CD8-positive, alpha-beta memory T cell (primary cell): ENCODE measurements at regions not wholly inside any gene's neighbourhood (a gene's known extent, or its start where the extent isn't known, plus 50 kb on each side); places are given as distances from the start of the nearest gene placed in this dataset.

ENCODE experiments used
- CTCF ChIA-PET: fragments of 350-600 bp; sonication (Branson Sonifier 250); formaldehyde crosslinking; loops from one replicate; lab custom pipeline; 2021; ENCODE audit warnings: antibody characterized with exemption; lab: Charles Lee
- POLR2A ChIA-PET: fragments of 350-600 bp; sonication (Branson Sonifier 250); formaldehyde crosslinking; loops from one replicate; lab custom pipeline; 2021; ENCODE audit warnings: antibody characterized with exemption; lab: Charles Lee
- DNase-seq, 5 donors: peaks; one replicate each; pipeline versions ENCODE4 v3.0.0 to v3.0.0-alpha.2; 2020 to 2022; ENCODE audit warnings: mixed read lengths in 1 of 5
- H3K27ac ChIP-seq: one replicate; pipeline ENCODE4 v1.7.0; 2013; ENCODE audit warnings: low read depth, mild to moderate bottlenecking, low read length, moderate library complexity
- H3K27me3 ChIP-seq: 2 replicates; pipeline ENCODE4 v1.7.0; 2013; ENCODE audit warnings: low read length, mild to moderate bottlenecking; ENCODE audit not compliant: insufficient read depth, poor library complexity, severe bottlenecking
- H3K36me3 ChIP-seq: 2 replicates; pipeline ENCODE4 v1.7.0; 2013; ENCODE audit warnings: mild to moderate bottlenecking, low read length, moderate library complexity; ENCODE audit not compliant: insufficient read depth
- H3K4me1 ChIP-seq: 2 replicates; pipeline ENCODE4 v1.7.0; 2013; ENCODE audit warnings: mild to moderate bottlenecking, low read length, moderate library complexity; ENCODE audit not compliant: insufficient read depth
- H3K4me3 ChIP-seq: 2 replicates; pipeline ENCODE4 v1.7.0; 2013; ENCODE audit warnings: mild to moderate bottlenecking, low read length
- H3K9me3 ChIP-seq: 2 replicates; pipeline ENCODE4 v1.7.0; 2013; ENCODE audit warnings: mild to moderate bottlenecking, low read length
- H3K27ac Mint-ChIP-seq, 8 donors: one replicate each; pipeline ENCODE4 v1.8.0; 2020 to 2021; ENCODE audit warnings: mixed read lengths in 8 of 8, mild to moderate bottlenecking in 6 of 8, inconsistent platforms in 3 of 8, moderate library complexity in 3 of 8
- H3K27me3 Mint-ChIP-seq, 2 donors: one replicate each; pipeline ENCODE4 v1.8.0; 2020 to 2021; ENCODE audit warnings: mixed read lengths in 2 of 2, mild to moderate bottlenecking in 1 of 2, moderate library complexity in 1 of 2
- H3K36me3 Mint-ChIP-seq, 3 donors: one replicate each; pipeline ENCODE4 v1.8.0; 2020 to 2021; ENCODE audit warnings: mixed read lengths in 3 of 3, inconsistent platforms in 1 of 3, mild to moderate bottlenecking in 1 of 3
- H3K4me1 Mint-ChIP-seq, 3 donors: one replicate each; pipeline ENCODE4 v1.8.0; 2020 to 2021; ENCODE audit warnings: mixed read lengths in 3 of 3, inconsistent platforms in 1 of 3, mild to moderate bottlenecking in 1 of 3
- H3K4me3 Mint-ChIP-seq, 7 donors: one replicate each; pipeline ENCODE4 v1.8.0; 2020 to 2021; ENCODE audit warnings: mixed read lengths in 7 of 7, mild to moderate bottlenecking in 6 of 7, moderate library complexity in 4 of 7, inconsistent platforms in 2 of 7
- H3K9me3 Mint-ChIP-seq, 5 donors: one replicate each; pipeline ENCODE4 v1.8.0; 2020 to 2022; ENCODE audit warnings: mixed read lengths in 5 of 5, mild to moderate bottlenecking in 3 of 5, moderate library complexity in 2 of 5, inconsistent platforms in 1 of 5

DNA sequence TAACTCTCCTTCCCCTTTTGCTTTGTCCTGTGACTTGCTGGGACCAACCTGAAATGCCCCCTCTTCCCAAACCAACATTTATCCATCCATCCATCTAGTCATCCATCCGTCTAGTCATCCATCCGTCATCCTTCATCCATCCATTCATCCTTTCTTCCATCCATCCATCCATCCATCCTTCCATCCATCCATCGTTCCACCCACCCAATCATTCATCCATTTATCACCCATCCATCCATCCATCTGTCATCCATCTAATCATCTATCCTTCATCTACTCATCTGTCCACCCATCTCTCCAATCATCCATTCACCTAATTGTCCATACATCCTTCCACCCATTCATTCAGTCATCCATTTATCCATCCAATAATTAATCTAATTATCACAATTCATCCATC is 92.7 kb downstream of the EDN3 start:
- peaks cover 17 to 21% of the 10 kb centered on the region in 2 donors for H3K27me3 Mint-ChIP-seq
- no peak overlapping the region for H3K4me3 Mint-ChIP-seq
- Histone ChIP-seq H3K36me3 (no peaks in the 10 kb centered on the region), H3K9me3 (no peaks in the 10 kb centered on the region), H3K4me3 (no peak overlapping the region), H3K4me1 (no peaks in the 10 kb centered on the region), H3K27me3 (no peaks in the 10 kb centered on the region), H3K27ac (no peak overlapping the region)
- no peaks in the 10 kb centered on the region for H3K9me3 Mint-ChIP-seq
- CTCF ChIA-PET, result no interaction called here
- DNase-seq, result no peak
- H3K36me3 Mint-ChIP-seq, result no peaks in the 10 kb centered on the region
- POLR2A ChIA-PET, result no interaction called here
- no peaks in the 10 kb centered on the region for H3K4me1 Mint-ChIP-seq
- no peak overlapping the region for H3K27ac Mint-ChIP-seq

DNA sequence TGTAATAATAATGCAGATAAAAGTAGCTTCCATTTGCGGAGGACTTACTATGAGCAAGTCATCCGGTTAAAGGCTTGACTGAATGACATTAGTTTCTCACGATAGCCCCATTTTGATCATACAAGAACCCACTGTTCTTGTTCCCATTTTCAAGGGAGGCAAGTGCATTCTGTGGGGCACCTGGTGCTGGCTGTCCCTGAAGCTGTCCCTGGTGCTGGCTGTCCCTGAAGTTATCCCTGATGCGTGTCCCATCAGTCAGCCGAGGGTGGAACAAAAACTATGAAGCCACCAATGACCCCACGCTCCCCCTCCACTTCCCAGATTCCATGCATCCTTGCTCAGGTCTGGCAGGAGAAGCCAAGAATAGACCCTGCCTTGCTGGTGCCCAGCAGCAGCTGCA is 95.3 kb downstream of the EDN3 start:
- peaks cover 14 to 17% of the 10 kb centered on the region in 2 donors for H3K27me3 Mint-ChIP-seq
- Histone ChIP-seq H3K27me3 (no peaks in the 10 kb centered on the region), H3K27ac (no peak overlapping the region), H3K9me3 (no peaks in the 10 kb centered on the region), H3K4me3 (no peak overlapping the region), H3K36me3 (no peaks in the 10 kb centered on the region), H3K4me1 (peaks cover 8% of the 10 kb centered on the region)
- CTCF ChIA-PET, result interaction anchor here (0.9 to 2.1 kb wide), 3 partner anchors 8 to 532 kb away, joined by 3 to 8 read pairs (median 4); no protein-coding TSS in a partner anchor
- no peak overlapping the region for H3K27ac Mint-ChIP-seq
- H3K9me3 Mint-ChIP-seq, result no peaks in the 10 kb centered on the region
- H3K4me3 Mint-ChIP-seq, result no peak overlapping the region
- POLR2A ChIA-PET, result no interaction called here
- no peak for DNase-seq
- no peaks in the 10 kb centered on the region for H3K36me3 Mint-ChIP-seq
- no peaks in the 10 kb centered on the region for H3K4me1 Mint-ChIP-seq

DNA sequence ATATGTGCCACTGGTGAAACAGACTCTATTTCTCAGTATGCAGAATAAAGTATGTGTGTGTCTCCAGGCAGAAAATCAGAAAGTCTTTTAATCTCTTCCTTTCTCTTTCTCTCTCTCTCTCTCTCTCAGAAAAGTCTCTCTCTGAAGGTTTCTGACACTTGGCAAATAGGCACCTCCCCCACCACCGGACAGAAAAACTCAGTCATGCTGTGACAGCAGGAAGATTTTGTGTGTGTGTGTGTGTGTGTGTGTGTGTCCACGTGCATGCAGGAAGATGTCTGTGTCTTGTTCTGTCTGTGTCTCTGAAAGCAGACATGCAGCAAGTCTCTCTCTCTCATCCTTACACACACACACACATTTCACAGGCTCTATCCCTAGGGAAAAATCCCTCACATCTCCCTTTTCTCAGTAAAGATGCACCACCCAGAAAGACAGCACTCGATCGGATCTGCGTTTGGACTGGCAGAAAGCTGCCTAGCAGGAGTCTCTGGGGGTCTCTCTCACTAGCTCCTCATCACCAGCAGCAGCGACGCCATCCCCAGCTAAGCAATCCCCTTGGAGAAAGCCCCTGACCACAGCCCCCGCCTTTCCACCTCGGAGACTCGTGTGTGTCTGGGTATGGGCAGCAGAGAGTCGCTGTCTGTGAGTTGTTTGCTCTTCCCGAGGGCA is 98.3 kb downstream of the EDN3 start:
- H3K36me3 ChIP-seq, result no peaks in the 10 kb centered on the region
- ChIA-PET POLR2A (no interaction called here), CTCF (no interaction called here)
- H3K4me1 Mint-ChIP-seq, result no peaks in the 10 kb centered on the region
- H3K9me3 ChIP-seq, result no peaks in the 10 kb centered on the region
- peaks cover 8 to 16% of the 10 kb centered on the region in 2 donors for H3K27me3 Mint-ChIP-seq
- DNase-seq, result peak in 1 of 5 donors; percentile 23
- no peak overlapping the region for H3K27ac Mint-ChIP-seq
- no peaks in the 10 kb centered on the region for H3K9me3 Mint-ChIP-seq
- peaks cover 27% of the 10 kb centered on the region for H3K4me1 ChIP-seq
- no peak overlapping the region for H3K27ac ChIP-seq
- no peaks in the 10 kb centered on the region for H3K36me3 Mint-ChIP-seq
- no peak overlapping the region for H3K4me3 Mint-ChIP-seq
- H3K4me3 ChIP-seq, result no peak overlapping the region
- H3K27me3 ChIP-seq, result no peaks in the 10 kb centered on the region

DNA sequence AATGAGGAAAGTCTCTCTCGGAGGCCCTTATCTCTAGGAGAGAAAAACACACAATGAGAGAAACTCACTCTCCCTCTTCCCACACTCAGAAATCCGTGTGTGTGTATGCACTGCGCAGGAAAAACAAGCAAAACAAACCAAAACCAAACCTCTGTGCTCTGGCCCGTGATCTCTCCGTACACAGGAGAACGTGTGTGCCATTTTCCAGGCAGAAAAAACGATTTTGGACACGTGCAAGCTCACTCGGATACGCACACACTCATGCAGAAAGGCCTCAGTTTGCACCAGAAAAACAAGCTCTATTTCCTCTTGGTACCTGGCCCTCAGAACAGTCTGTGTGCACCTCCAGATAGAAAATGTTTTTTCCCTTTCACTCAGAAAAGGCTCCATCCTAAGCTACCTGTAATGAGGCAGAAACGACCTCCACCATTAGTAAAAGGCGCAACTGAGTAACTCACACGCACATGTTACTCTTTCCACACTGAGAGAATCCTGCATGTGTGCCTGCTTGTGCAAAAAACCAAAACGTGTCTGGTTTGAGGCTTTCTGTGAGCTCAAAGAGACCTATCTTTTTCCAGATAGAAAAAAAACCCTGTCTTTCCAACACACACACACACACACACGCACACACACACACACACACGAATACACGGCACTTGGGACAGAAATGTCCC is 99.2 kb downstream of the EDN3 start:
- ChIA-PET CTCF (no interaction called here), POLR2A (no interaction called here)
- Mint-ChIP-seq H3K27me3 (peaks cover 12 to 16% of the 10 kb centered on the region in 2 donors), H3K27ac (no peak overlapping the region), H3K4me1 (peaks cover 4 to 5% (median 4%) of the 10 kb centered on the region in 3 donors), H3K4me3 (no peak overlapping the region), H3K36me3 (no peaks in the 10 kb centered on the region), H3K9me3 (no peaks in the 10 kb centered on the region)
- H3K4me3 ChIP-seq, result no peak overlapping the region
- DNase-seq, result peak in 1 of 5 donors; percentile 1
- peaks cover 31% of the 10 kb centered on the region for H3K4me1 ChIP-seq
- peaks cover 5% of the 10 kb centered on the region for H3K27me3 ChIP-seq
- H3K36me3 ChIP-seq, result no peaks in the 10 kb centered on the region
- H3K9me3 ChIP-seq, result no peaks in the 10 kb centered on the region
- H3K27ac ChIP-seq, result no peak overlapping the region

- H3K9me3 Mint-ChIP-seq, result no peaks in the 10 kb centered on the region
- no peaks in the 10 kb centered on the region for H3K9me3 ChIP-seq
- H3K4me1 Mint-ChIP-seq, result peaks cover 4 to 5% (median 4%) of the 10 kb centered on the region in 3 donors
- peaks cover 14 to 18% of the 10 kb centered on the region in 2 donors for H3K27me3 Mint-ChIP-seq
- H3K4me1 ChIP-seq, result peaks cover 31% of the 10 kb centered on the region
- peaks cover 5% of the 10 kb centered on the region for H3K27me3 ChIP-seq
- no peak overlapping the region for H3K27ac Mint-ChIP-seq
- DNase-seq, result peak in 1 of 5 donors; percentile 28
- H3K4me3 Mint-ChIP-seq, result no peak overlapping the region
- H3K27ac ChIP-seq, result no peak overlapping the region
- ChIA-PET POLR2A (no interaction called here), CTCF (no interaction called here)
- H3K36me3 ChIP-seq, result no peaks in the 10 kb centered on the region
- no peak overlapping the region for H3K4me3 ChIP-seq
- H3K36me3 Mint-ChIP-seq, result no peaks in the 10 kb centered on the region
Observed at GRCh38 chr20:59400708-59401107, 100.3 kb downstream of the EDN3 start.

DNA sequence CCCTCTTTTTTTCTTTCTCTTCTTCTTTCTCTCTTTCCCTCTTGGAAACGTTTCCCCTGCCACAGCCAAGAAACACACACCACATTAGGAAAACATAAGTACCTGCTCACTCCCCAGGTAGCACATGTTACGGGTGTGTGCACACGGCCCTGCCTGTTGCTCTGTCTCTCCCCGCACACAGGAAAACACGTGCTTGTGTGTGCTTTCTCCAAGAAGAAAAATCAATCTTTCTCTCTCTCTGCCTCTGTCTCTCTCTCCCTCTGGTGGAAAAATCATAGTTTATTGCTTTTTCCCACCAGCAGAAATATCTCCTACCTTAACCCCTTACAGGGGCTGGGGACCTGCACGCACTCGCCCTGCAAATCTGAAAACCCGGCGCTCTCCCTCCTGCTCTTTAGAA is 102.3 kb downstream of the EDN3 start:
- Mint-ChIP-seq H3K4me3 (no peak overlapping the region), H3K27me3 (peaks cover 14 to 35% of the 10 kb centered on the region in 2 donors), H3K9me3 (no peaks in the 10 kb centered on the region), H3K36me3 (no peaks in the 10 kb centered on the region), H3K4me1 (peaks cover 4 to 5% (median 4%) of the 10 kb centered on the region in 3 donors), H3K27ac (no peak overlapping the region)
- Histone ChIP-seq H3K27me3 (peaks cover 5% of the 10 kb centered on the region), H3K9me3 (no peaks in the 10 kb centered on the region), H3K4me1 (peaks cover 31% of the 10 kb centered on the region), H3K4me3 (peak overlapping the region; percentile 56), H3K27ac (no peak overlapping the region), H3K36me3 (no peaks in the 10 kb centered on the region)
- CTCF ChIA-PET, result interaction anchor here (0.8 kb wide), 1 partner anchor 535 kb away, joined by 3 read pairs; no protein-coding TSS in a partner anchor
- DNase-seq, result peak in 2 of 5 donors; percentile 21 to 33
- POLR2A ChIA-PET, result interaction anchor here (0.6 kb wide), 1 partner anchor 521 kb away, joined by 4 read pairs; no protein-coding TSS in a partner anchor

DNA sequence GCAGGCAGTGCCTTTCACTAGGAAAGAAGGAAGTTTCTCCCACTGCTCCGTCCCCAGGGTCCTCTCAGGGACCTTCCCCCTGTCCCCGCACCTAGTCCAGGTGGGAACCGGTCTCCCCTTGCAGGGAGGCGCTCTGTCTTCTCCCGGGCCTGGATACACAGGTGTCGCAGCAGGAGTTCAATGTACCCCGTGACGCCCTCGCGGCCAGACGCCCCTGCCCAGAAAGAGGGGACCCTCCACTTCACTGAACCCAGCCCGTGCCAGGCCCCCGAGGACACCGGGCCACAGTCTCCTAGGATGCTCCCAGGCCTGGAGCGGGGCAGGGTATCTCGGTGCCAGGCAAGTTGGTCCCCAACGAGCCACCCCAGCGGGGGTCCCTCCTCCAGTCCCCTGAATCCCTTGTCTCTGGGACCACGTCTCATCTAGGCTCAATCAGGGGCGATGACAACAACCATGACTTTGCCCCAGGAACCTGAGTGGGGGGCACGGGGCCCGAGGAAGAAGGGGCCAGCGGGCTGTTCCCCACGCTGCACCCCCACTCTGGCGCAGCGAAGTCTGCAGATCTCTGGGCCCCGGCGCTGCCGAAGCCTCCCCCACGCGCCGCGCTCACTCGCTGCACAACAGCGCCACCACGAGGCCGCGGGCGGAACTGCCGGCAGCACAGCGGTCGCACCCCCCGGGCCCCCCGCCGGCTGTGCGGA is 103.0 kb downstream of the EDN3 start:
- peaks cover 4 to 5% (median 4%) of the 10 kb centered on the region in 3 donors for H3K4me1 Mint-ChIP-seq
- no peak overlapping the region for H3K27ac ChIP-seq
- peaks cover 14 to 37% of the 10 kb centered on the region in 2 donors for H3K27me3 Mint-ChIP-seq
- no peaks in the 10 kb centered on the region for H3K36me3 ChIP-seq
- H3K27me3 ChIP-seq, result peaks cover 5% of the 10 kb centered on the region
- POLR2A ChIA-PET, result no interaction called here
- H3K4me1 ChIP-seq, result peaks cover 31% of the 10 kb centered on the region
- H3K27ac Mint-ChIP-seq, result no peak overlapping the region
- H3K4me3 ChIP-seq, result peak overlapping the region; percentile 56
- H3K9me3 ChIP-seq, result no peaks in the 10 kb centered on the region
- H3K36me3 Mint-ChIP-seq, result no peaks in the 10 kb centered on the region
- CTCF ChIA-PET, result interaction anchor here (0.8 to 1.6 kb wide), 14 partner anchors 9 to 1005 kb away, joined by 3 to 8 read pairs (median 4); no protein-coding TSS in a partner anchor
- peak; percentile 38 to 78 (median 68) for DNase-seq
- H3K4me3 Mint-ChIP-seq, result peak overlapping the region in 4 of 7 donors; percentile 35 to 69 (median 53)
- H3K9me3 Mint-ChIP-seq, result no peaks in the 10 kb centered on the region
